H1 (cell line): ENCODE measurements at regions not wholly inside any gene's neighbourhood (a gene's known extent, or its start where the extent isn't known, plus 50 kb on each side); places are given as distances from the start of the nearest gene placed in this dataset.

ENCODE experiments used
- CTCF ChIA-PET: fragments of 300-600 bp; sonication (Branson Sonifier 250); formaldehyde crosslinking; loops from one replicate; lab custom pipeline; 2021; ENCODE audit not compliant: partially characterized antibody; lab: Charles Lee
- POLR2A ChIA-PET: fragments of 300-600 bp; sonication (Branson Sonifier 250); formaldehyde crosslinking; loops from one replicate; lab custom pipeline; 2021; ENCODE audit warnings: inconsistent platforms; ENCODE audit not compliant: partially characterized antibody; lab: Charles Lee
- DNase-seq, 2 experiments: peaks; one replicate each; pipeline versions ENCODE4 v3.0.0 to v3.0.0-alpha.2; 2010 to 2022; ENCODE audit warnings: low spot score in 2 of 2, low read depth in 1 of 2, mixed read lengths in 1 of 2
- FAIRE-seq: peaks from 2 replicates; lab custom pipeline; 2011; peaks lifted over from hg19 to GRCh38; lab: Jason Lieb, UNC
- H2AFZ ChIP-seq: 2 replicates; pipeline ENCODE4 v1.8.1; 2012; ENCODE audit warnings: low read length, inconsistent platforms
- H2AK5ac ChIP-seq: 2 replicates; pipeline ENCODE4 v1.6.1; 2013; ENCODE audit warnings: low read depth, low read length
- H2BK120ac ChIP-seq: replicated peaks from 2 replicates; pipeline ENCODE3; 2013; ENCODE audit warnings: low read depth, low read length, inconsistent platforms
- H2BK12ac ChIP-seq: 2 replicates; pipeline ENCODE4 v1.6.1; 2013; ENCODE audit warnings: low read depth, low read length
- H2BK15ac ChIP-seq: 2 replicates; pipeline ENCODE4 v1.6.1; 2013; ENCODE audit warnings: low read length
- H2BK20ac ChIP-seq: 2 replicates; pipeline ENCODE4 v1.6.1; 2013; ENCODE audit warnings: low read length
- H2BK5ac ChIP-seq: 2 replicates; pipeline ENCODE4 v1.6.1; 2013; ENCODE audit warnings: low read depth, low read length
- H3K14ac ChIP-seq: 2 replicates; pipeline ENCODE4 v1.6.1; 2013; ENCODE audit warnings: inconsistent platforms; ENCODE audit not compliant: insufficient read length
- H3K18ac ChIP-seq: 2 replicates; pipeline ENCODE4 v1.6.1; 2013; ENCODE audit warnings: low read length; ENCODE audit errors: extremely low read depth
- H3K23ac ChIP-seq: 2 replicates; pipeline ENCODE4 v1.6.1; 2013; ENCODE audit warnings: inconsistent platforms; ENCODE audit not compliant: insufficient read length
- H3K23me2 ChIP-seq: 2 replicates; pipeline ENCODE4 v1.6.1; 2013; ENCODE audit warnings: low read depth, low read length
- H3K27ac ChIP-seq: 2 replicates; pipeline ENCODE4 v1.6.1; 2011; ENCODE audit warnings: low read depth, low read length, inconsistent platforms
- H3K27me3 ChIP-seq, 4 experiments: replicated peaks in 1 of 4; 1 replicate in 1 of 4; 2 replicates in 3 of 4; pipeline versions ENCODE4 v1.6.1 to v1.8.1; 2011 to 2013; ENCODE audit warnings: low read length in 3 of 4, mild to moderate bottlenecking in 3 of 4, inconsistent platforms in 2 of 4, mixed read lengths in 2 of 4, moderate library complexity in 1 of 4; ENCODE audit not compliant: control insufficient read depth in 3 of 4, insufficient read depth in 3 of 4; ENCODE audit errors: extremely low read depth in 1 of 4
- H3K36me3 ChIP-seq, 4 experiments: 2 replicates each; pipeline versions ENCODE4 v1.6.1 to v1.8.1; 2011 to 2013; ENCODE audit warnings: mild to moderate bottlenecking in 4 of 4, low read length in 3 of 4, moderate library complexity in 2 of 4, control low read depth in 1 of 4, inconsistent platforms in 1 of 4; ENCODE audit not compliant: insufficient read depth in 4 of 4, control insufficient read depth in 2 of 4
- H3K4ac ChIP-seq: replicated peaks from 2 replicates; pipeline ENCODE3; 2013; ENCODE audit warnings: low read length, low read depth, mixed read lengths, inconsistent platforms; ENCODE audit not compliant: insufficient read length
- H3K4me1 ChIP-seq, 4 experiments: replicated peaks in 1 of 4; 1 replicate in 1 of 4; 2 replicates in 3 of 4; pipeline versions ENCODE4 v1.6.1 to v1.8.1; 2011 to 2013; ENCODE audit warnings: low read length in 3 of 4, inconsistent platforms in 2 of 4, mixed read lengths in 1 of 4; ENCODE audit not compliant: insufficient read depth in 4 of 4, control insufficient read depth in 3 of 4
- H3K4me2 ChIP-seq, 2 experiments: 2 replicates each; pipeline versions ENCODE4 v1.6.1 to v1.8.1; 2011 to 2013; ENCODE audit warnings: low read depth in 2 of 2, low read length in 2 of 2, control low read depth in 1 of 2, inconsistent platforms in 1 of 2, mild to moderate bottlenecking in 1 of 2; ENCODE audit not compliant: insufficient read depth in 1 of 2
- H3K4me3 ChIP-seq, 4 experiments: fragments of 200-600, 300-600 bp in 1 of 4; sonication (generic), shearing (Covaris generic), sonication (Bioruptor Twin) in 1 of 4; 2 replicates each; pipeline versions ENCODE4 v1.5.1 to v1.8.1; 2011 to 2016; ENCODE audit warnings: low read length in 4 of 4, low read depth in 3 of 4, control low read depth in 2 of 4, inconsistent platforms in 2 of 4, mild to moderate bottlenecking in 2 of 4, mixed read lengths in 1 of 4, moderate library complexity in 1 of 4; ENCODE audit not compliant: insufficient read depth in 2 of 4; ENCODE audit errors: extremely low read depth in 1 of 4
- H3K56ac ChIP-seq: replicated peaks from 2 replicates; pipeline ENCODE3; 2013; ENCODE audit warnings: low read depth, mild to moderate bottlenecking, mixed read lengths, low read length, inconsistent platforms; ENCODE audit not compliant: insufficient read length
- H3K79me1 ChIP-seq: 2 replicates; pipeline ENCODE4 v1.6.1; 2013; ENCODE audit warnings: low read depth, low read length, control low read depth
- H3K79me2 ChIP-seq, 2 experiments: 2 replicates each; pipeline versions ENCODE4 v1.6.1 to v1.8.1; 2012 to 2013; ENCODE audit warnings: low read length in 2 of 2, mild to moderate bottlenecking in 2 of 2, inconsistent platforms in 1 of 2; ENCODE audit not compliant: insufficient read depth in 2 of 2, control insufficient read depth in 1 of 2
- H3K9ac ChIP-seq, 4 experiments: replicated peaks in 1 of 4; 1 replicate in 1 of 4; 2 replicates in 3 of 4; pipeline versions ENCODE4 v1.6.1 to v1.8.1; 2011 to 2013; ENCODE audit warnings: low read depth in 3 of 4, low read length in 3 of 4, control low read depth in 2 of 4, mild to moderate bottlenecking in 2 of 4, moderate library complexity in 2 of 4, inconsistent platforms in 1 of 4; ENCODE audit errors: extremely low read depth in 1 of 4
- H3K9me3 ChIP-seq, 2 experiments: 2 replicates each; pipeline versions ENCODE4 v1.6.1 to v1.8.1; 2012 to 2013; ENCODE audit warnings: mild to moderate bottlenecking in 2 of 2, moderate library complexity in 2 of 2, control low read depth in 1 of 2, inconsistent platforms in 1 of 2, low read depth in 1 of 2, low read length in 1 of 2, mixed read lengths in 1 of 2; ENCODE audit not compliant: insufficient read depth in 2 of 2
- H4K20me1 ChIP-seq, 2 experiments: replicated peaks in 1 of 2; 2 replicates each; pipeline versions ENCODE3 to v1.8.1; 2011 to 2013; ENCODE audit warnings: inconsistent platforms in 2 of 2, low read length in 2 of 2, mild to moderate bottlenecking in 1 of 2; ENCODE audit not compliant: insufficient read depth in 2 of 2, control insufficient read depth in 1 of 2
- H4K5ac ChIP-seq: 2 replicates; pipeline ENCODE4 v1.6.1; 2013; ENCODE audit warnings: low read length, low read depth, mixed read lengths, inconsistent platforms; ENCODE audit not compliant: insufficient read length
- H4K8ac ChIP-seq: 2 replicates; pipeline ENCODE4 v1.8.0; 2013; ENCODE audit warnings: mild to moderate bottlenecking, moderate library complexity, low read length, inconsistent platforms; ENCODE audit not compliant: insufficient read depth; ENCODE audit errors: extremely low read depth
- H4K91ac ChIP-seq: replicated peaks from 2 replicates; pipeline ENCODE3; 2013; ENCODE audit warnings: low read length, mixed read lengths, inconsistent platforms; ENCODE audit not compliant: insufficient read length
- BRCA1 ChIP-seq: IDR thresholded peaks from 2 replicates; pipeline ENCODE4 v1.6.1; 2012; ENCODE audit warnings: low read depth, low read length, improper control_type of control experiment
- CTCF ChIP-seq, 3 experiments: IDR thresholded peaks; 1 replicate in 2 of 3; 2 replicates in 1 of 3; pipeline versions ENCODE4 v1.5.1 to v1.6.1; 2011; ENCODE audit warnings: low read length in 3 of 3, mild to moderate bottlenecking in 3 of 3, inconsistent platforms in 2 of 3, low read depth in 1 of 3, moderate library complexity in 1 of 3; ENCODE audit not compliant: insufficient read depth in 1 of 3; ENCODE audit errors: control extremely low read depth in 1 of 3
- MAX ChIP-seq: IDR thresholded peaks from 2 replicates; pipeline ENCODE4 v1.6.1; 2012; ENCODE audit warnings: inconsistent platforms
- PHF8 ChIP-seq: fragments of 200-600 bp; sonication (generic); conservative IDR thresholded peaks from 2 replicates; pipeline ENCODE4 v1.7.1; 2012; ENCODE audit warnings: low read depth, mild to moderate bottlenecking, inconsistent platforms, low read length, moderate library complexity
- SRF ChIP-seq: IDR thresholded peaks from 2 replicates; pipeline ENCODE4 v1.6.1; 2011; ENCODE audit warnings: mild to moderate bottlenecking, low read depth, low read length, moderate library complexity
- TAF1 ChIP-seq: IDR thresholded peaks from 2 replicates; pipeline ENCODE4 v1.6.1; 2011; ENCODE audit warnings: mild to moderate bottlenecking, low read depth, low read length
- TCF12 ChIP-seq: IDR thresholded peaks from 2 replicates; pipeline ENCODE4 v1.6.1; 2011; ENCODE audit warnings: low read depth, mild to moderate bottlenecking, low read length
- TEAD4 ChIP-seq: IDR thresholded peaks from 2 replicates; pipeline ENCODE4 v1.6.1; 2012; ENCODE audit warnings: low read depth, low read length, inconsistent platforms, mixed read lengths
- WGBS, 2 experiments: shearing (Covaris generic) in 1 of 2; methylation state at CpG; one replicate each; pipeline versions ENCODE4 v1.1.6 to v1.1.7; 2013 to 2015; ENCODE audit warnings: low lambda C conversion rate in 2 of 2, mixed read lengths in 2 of 2, inconsistent platforms in 1 of 2, low coverage in 1 of 2, missing lambda C conversion rate in 1 of 2; ENCODE audit not compliant: insufficient replicate concordance in 2 of 2, insufficient coverage in 1 of 2, insufficient read length in 1 of 2; ENCODE audit errors: extremely low coverage in 1 of 2, missing lambda C conversion rate in 1 of 2; 5-methylcytosine and 5-hydroxymethylcytosine counted together

- H3K79me1 ChIP-seq, result no peaks in the 10 kb centered on the region
- H3K79me2 ChIP-seq, result no peaks in the 10 kb centered on the region
- no peak overlapping the region for H2BK120ac ChIP-seq
- H4K8ac ChIP-seq, result no peak overlapping the region
- H4K91ac ChIP-seq, result no peak overlapping the region
- no peak overlapping the region for H3K14ac ChIP-seq
- H3K27me3 ChIP-seq, result no peaks in the 10 kb centered on the region
- H2BK15ac ChIP-seq, result no peak overlapping the region
- H3K4ac ChIP-seq, result no peak overlapping the region
- no peak overlapping the region for H2BK5ac ChIP-seq
- H3K4me2 ChIP-seq, result no peak overlapping the region
- H3K9me3 ChIP-seq, result no peaks in the 10 kb centered on the region
- no peaks in the 10 kb centered on the region for H3K36me3 ChIP-seq
- no peak overlapping the region for H2AFZ ChIP-seq
- no peaks in the 10 kb centered on the region for H3K23me2 ChIP-seq
- H3K9ac ChIP-seq, result no peak overlapping the region
- ChIA-PET CTCF (interaction anchor here (0.7 to 1.1 kb wide), 2 partner anchors 34 to 71 kb away, joined by 3 read pairs; no protein-coding TSS in a partner anchor), POLR2A (no interaction called here)
- no peaks in the 10 kb centered on the region for H4K20me1 ChIP-seq
- H4K5ac ChIP-seq, result no peak overlapping the region
- no peak overlapping the region for H3K56ac ChIP-seq
- no peak overlapping the region for H2AK5ac ChIP-seq
- H2BK20ac ChIP-seq, result no peak overlapping the region
- no peak for TF ChIP-seq TCF12
- TF ChIP-seq TAF1, result no peak
- no peak for TF ChIP-seq SRF
- no peak for TF ChIP-seq BRCA1
- no peak for TF ChIP-seq PHF8
- no peak for TF ChIP-seq TEAD4
- peak in 1 of 3 experiments; percentile 19; a peak in 1 of 4 replicates for TF ChIP-seq CTCF (IDR thresholded peaks at IDR 0.05; ENCODE audit: control extremely low read depth in 1 of 3, insufficient read depth in 1 of 3, low read depth in 1 of 3, low read length in 3 of 3)
- TF ChIP-seq MAX, result no peak
- TF ChIP-seq, all 59 proteins: peak for 1
- H3K18ac ChIP-seq, result no peak overlapping the region
- FAIRE-seq (no peak), DNase-seq (no peak)
- no peak overlapping the region for H3K4me3 ChIP-seq
- no peak overlapping the region for H2BK12ac ChIP-seq
- WGBS, 2 experiments, result 82% methylated on average over 5 of the region's 5 CpGs; no CpG with 5 or more reads in 1 of the 2 experiments
- no peak overlapping the region for H3K27ac ChIP-seq
- no peaks in the 10 kb centered on the region for H3K4me1 ChIP-seq
- no peak overlapping the region for H3K23ac ChIP-seq
Measured at GRCh38 chr9:16290169-16290568, 580.3 kb downstream of the BNC2 start.
